Activated CD4-positive, alpha-beta T cell treated with anti-CD3 and anti-CD28 coated beads, Interleukin-10, Interleukin-2, amounts not matched to agents 100 ng/mL and 50 ng/mL, durations not matched to agents 16 hours and 8 hours (primary cell): ENCODE measurements at regions not wholly inside any gene's neighbourhood (a gene's known extent, or its start where the extent isn't known, plus 50 kb on each side); places are given as distances from the start of the nearest gene placed in this dataset.

Experiments used
- DNase-seq: peaks from one replicate; pipeline ENCODE4 v3.0.0-alpha.2; 2020

DNA sequence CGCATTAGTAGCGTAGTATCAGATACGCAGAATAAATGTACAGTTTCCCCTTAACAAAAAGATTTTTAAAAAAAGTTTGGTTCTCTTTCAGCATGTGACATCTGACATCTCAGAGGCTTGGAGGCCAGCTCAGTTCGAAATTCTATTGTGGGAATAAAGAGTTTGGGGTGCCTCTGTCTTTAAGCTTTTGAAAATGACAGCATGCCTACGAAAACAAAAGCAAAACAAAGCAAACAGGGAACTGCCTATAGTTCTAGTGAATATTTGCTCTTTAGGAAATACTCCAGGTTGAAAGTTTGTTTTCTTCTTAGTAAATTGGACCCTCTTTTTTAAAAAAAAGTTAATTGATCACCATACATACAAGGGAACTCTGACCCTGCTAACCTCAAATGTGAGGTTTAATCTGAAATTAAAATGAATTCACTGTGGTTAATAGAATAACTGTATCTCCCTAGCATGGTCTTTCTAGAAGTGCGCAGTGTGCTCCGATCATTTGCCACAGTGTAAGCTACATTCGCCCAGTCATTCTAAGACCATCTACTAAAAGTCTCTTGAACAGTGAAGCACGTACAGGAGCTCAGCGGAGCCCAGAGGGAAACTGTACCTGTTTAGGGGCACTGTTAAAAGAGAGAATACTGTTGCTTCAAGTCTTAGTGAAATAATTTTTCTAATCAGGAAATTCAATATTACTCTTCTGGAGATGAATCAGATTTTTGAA, 347.0 kb upstream of the CDH2 start:
- no peak for DNase-seq

DNA sequence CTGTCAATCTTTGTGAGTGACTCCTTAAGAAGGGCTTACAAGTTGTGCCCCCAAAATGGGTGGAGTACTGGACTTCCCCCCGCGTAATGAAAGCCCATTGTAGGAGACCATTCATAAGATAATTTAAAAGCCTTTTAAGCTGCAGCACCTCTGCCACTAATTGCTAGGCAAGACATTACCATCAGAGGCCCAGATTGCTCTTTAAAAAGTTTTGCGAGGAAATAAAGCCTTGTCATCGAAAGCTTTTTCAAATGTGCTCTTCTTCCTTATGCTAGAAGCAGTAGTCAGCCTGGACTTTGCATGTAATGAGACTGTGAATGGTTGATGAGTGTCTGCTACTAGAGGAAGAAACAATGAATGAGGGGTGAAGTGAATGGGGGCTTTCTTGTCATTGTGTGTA, 345.3 kb upstream of the CDH2 start:
- no peak for DNase-seq

DNA sequence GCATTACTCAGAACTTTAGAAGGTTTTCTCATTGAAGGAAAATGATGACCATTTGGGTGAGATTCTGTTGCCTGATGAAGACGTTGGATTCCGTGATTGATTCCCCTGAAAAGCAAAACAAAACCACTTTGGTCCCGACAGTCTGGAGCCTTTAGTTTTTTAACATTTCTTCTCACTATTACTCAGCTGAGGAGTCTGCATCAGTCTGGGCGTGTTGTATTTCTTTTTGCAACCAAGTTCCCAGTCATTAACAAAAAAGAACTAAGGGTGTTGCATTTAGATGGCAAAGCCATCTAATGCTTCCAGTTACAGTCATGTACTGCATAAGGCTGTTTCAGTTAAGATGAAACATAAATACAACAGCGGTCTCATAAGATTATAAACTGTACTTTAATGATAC, 343.1 kb upstream of the CDH2 start:
- DNase-seq = no peak

DNA sequence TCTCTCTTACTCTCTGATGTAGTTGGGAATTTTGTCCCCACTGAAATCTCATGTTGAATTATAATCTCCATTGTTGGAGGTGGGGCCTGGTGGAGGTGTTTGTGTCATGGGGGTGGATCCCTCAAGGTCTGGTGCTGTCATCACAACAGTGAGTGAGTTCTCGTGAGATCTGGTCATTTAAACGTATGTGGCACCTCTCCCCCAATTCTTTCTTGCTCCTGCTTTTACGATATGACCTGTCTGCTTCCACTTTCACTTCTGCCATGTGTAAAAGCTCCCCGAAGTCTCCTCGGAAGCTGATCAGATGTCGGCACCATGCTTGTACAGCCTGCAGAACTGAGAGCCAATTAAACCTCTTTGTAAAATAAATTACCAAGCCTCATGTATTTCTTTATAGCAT, 337.8 kb upstream of the CDH2 start:
- DNase-seq = no peak

DNA sequence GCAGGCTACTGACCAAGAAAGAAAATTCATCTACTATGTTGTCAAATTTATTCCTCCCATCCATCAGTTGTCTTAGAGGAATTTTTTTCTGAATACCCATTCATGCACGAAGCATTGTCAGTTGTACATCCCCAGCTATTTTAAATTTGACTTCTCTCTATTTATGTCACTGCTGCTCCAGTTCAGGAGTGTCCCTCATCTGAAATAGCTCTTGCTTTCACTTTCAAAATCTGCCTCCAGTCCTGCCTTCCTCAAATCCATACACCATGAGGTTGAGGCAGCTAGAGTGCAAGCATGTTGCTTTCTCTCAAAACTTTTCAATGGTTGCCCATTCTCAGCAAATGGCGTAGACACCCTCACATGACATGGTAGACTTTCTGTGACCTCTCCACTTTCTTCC, 335.4 kb upstream of the CDH2 start:
- DNase-seq = no peak

DNA sequence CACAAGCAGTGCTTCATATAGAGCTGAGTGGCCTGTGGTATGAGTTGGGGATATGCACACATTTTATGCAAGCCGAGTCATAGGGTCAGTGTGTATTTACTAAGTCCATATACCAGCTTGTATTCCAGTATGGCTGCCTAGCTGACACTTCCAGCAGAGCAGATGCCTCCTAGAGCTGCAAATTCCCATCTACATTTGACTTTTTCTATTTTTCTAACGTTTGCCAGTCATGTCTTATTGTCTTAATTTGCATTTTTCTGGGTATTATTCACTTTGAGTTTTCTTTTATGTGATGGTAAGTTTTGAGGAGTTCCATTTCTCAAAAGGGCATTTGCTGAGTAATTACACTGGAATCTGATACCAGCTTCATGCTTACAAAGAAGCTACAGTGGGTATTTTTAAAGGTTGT, 334.5 kb upstream of the CDH2 start:
- no peak for DNase-seq

DNA sequence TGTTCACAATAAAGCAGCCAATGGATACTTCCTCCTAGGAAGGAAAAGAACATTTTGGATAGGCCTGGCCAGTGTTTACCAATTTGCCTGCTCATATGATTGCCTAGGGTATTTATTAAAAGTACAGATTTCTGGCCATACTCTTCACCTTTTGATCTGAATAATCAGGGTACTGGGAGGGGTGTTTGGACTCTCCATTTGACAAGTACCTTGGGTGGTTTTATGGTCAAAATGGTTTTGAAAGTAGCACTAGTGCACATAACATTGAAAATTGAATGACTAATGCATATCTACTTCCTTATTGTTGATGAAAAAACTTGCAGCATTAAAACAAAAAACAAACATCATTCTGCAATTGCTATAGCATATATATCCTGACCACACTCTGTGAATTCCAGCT, 333.3 kb upstream of the CDH2 start:
- no peak for DNase-seq

DNA sequence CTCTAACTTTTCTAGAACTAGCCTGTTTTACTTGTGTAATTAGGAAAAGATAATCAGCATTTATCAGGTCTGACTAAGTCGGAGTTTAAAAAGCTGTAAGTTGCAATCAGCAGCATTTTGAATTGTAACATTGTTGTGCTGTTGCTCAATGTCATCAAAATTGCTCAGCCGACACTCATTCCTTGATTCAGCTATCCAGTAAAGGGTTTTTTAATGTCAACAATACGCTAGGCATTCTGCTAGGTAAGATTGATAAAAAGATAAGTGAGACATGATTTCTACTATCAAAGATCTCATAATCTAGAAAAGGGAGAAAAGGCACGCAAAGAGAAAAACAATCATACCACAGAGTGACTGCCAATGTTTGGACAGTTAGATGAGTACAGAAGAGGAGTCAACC, 327.1 kb upstream of the CDH2 start:
- DNase-seq = no peak

DNA sequence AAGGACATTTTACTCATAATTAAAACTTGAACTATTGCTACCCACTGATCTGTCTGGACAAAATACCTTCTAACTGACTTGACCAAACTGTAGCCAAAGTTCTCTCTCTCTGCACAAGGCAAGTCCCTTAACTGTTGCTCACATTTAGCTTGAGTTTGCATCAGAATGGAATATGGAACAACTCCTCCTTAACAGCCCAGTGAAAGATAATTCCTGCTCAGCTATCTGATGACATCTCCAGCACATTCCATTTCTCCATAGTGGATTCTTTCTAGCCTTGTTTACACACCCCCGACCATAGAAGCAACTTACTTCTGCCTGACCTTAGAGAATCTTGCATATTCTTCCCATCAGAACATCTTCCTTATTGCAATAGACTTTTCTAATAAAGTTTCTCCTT, 317.2 kb upstream of the CDH2 start:
- DNase-seq = no peak

DNA sequence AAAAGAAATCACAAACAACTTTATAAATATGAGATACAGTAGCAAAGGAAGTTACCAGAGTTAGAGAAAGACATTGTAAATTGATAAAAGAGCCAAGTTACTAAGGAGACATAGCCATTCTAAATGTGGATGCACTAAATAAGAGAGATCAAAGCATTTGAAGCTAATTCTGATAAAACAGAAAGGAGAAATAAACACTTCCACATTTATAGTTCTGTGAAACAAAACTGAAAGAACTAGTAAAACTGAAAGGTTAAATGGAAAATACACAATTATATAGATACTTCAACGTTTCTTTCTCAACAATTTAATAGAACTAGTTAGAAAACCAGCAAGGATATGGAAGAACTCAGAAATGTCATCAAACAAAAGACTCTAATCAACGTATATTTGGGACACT, 309.0 kb upstream of the CDH2 start:
- no peak for DNase-seq

DNA sequence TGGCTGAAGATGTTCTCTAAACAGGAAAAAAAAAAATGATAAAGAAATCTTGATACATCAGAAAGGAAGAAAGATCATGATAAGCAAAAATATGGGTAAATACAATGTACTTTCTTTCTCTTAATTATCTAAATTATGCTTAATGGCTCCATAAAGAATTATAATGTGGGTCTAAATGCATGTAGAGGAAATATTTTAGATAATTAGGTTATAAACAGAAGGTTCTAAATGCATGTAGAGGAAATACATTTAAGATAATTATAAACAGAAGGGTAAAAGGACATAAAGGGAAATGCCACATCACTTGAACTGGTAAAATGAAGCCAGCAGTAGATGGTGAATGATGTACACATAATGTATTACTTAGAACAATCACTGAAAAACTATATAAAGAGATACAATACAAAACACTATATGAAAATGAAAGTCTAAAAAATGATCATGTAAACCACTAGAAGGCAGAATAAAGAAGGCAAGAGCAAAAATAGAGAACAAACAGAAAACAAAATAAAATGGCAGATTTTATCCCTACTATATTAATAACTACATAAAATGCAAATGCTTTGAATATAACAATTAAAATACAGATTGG, 308.4 kb upstream of the CDH2 start:
- no peak for DNase-seq

DNA sequence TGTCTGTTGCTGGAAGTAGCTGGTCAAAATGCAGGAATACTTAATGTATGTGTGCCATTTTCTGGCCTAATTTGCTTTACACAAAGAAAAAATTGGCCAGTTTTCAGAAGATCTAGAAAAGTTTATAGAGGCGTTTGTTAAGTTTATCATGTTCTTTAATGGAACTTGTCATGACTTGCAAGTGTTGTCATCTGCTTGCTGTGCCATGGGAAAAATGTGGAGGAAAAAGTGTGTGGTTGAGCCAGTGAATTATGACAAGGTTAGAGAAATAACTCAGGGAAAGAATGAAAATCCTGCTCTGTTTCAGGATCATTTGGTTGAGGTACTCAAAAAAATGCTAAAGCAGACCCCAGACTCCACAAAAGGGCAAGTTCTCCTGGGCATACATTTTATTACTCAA, 301.6 kb upstream of the CDH2 start:
- DNase-seq = no peak

DNA sequence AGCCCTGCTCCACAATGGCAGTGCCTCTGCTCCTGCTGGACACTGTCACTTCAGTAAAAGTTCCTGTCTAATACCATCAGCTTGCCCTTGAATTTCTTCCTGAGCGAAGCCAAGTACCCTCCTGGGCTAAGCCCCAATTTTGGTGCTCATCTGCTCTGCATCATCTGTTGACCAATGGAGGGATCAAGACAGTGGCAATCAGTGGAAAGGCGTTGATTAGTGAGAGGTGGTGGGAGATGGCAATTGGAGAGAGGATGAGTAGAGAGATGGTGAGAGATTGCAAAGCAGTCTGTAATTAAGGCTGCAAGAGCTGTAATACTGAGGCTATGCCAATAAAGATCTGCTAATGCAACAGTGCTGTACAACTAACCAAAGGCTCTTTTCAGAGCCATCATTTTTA, 299.4 kb upstream of the CDH2 start:
- no peak for DNase-seq

DNA sequence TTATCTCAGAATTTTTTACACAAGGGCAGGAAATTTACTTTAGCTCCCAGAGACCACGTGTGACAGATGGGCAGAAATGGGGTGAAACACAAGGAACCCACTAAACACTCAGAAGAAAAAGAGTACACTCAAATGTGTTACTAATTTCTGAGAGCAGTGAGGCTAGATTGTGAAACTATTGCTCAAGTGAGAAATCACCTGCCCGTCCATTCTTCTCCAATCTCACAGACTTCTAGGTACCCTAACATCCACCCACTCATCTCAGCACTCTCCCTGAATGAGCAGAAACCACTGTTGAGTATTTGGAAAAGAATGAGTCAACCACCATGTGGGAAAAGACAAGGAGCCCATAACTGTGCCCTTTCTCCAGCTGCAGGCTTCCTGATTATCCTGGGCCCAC, 293.0 kb upstream of the CDH2 start:
- no peak for DNase-seq

DNA sequence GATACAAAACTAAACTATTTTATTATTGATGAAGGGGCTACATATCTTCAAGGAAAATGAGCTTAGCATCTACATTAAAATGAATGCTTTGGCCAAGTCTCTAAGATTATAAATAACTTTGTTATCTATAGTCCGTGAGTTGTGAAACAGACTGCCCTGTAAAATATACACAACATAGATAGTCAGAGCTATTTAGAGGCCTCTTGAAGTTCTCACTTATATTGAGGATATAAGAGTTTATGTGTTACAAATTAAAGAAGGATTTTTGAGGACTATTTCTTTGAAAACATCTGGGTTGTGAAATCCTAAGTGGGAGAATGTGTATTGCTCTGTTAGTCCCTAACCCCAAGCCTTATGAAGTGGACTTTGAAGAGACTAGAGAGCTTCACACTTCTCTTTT, 292.0 kb upstream of the CDH2 start:
- DNase-seq = no peak

DNA sequence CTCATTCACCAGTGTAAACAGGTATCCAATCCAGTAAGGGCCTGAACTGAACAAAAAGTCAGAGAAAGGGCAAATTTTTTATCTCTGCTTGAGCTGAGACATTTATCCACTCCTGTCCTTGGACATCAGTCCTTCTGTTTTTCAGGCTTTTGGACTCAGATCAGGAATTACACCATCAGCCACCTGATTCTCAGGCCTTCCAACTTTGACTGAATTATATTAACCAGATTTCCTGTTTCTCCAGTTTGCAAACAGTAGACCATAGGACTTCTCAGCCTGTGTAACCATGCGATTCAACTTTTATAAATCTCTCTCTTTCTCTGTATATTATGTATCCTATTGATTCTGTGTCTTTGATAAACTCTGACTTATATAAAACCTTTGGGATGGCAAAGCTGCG, 289.3 kb upstream of the CDH2 start:
- no peak for DNase-seq

DNA sequence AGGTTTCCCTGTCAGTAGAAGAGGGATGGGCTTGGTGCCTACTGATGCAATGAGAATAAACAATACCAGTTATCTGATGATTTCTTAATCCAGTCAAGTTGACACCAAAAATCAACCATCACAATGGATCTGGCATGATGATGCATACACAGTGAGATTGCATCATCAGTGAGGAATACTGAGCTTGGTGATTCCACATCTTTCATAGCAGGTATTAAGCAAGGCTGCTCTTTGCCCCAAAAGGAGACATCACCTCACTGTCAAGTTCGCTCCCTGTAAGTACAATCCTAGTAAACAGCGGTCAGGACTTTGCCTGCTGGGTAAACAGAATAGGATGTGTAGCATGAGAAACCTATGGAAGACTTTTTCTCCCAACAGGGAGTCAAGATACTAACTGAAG, 282.7 kb upstream of the CDH2 start:
- no peak for DNase-seq

DNA sequence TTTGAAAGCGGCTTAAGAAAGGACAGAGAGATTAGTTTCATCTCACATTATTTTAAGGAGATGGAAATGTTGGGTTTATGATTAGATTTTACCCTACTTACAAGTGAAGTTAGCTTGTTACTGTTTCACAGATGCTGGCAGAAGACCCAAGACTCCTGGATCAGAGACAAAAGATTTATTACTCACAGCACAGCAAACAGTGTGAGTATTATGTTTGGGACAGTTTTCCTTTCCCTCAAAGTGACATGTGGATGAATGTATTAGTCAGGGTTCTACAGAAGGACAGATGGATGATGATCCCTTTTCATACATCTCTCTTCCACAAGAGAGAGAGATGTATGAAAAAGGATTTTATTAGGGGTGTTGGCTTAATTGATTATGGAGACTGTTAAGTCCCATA, 281.8 kb upstream of the CDH2 start:
- no peak for DNase-seq

DNA sequence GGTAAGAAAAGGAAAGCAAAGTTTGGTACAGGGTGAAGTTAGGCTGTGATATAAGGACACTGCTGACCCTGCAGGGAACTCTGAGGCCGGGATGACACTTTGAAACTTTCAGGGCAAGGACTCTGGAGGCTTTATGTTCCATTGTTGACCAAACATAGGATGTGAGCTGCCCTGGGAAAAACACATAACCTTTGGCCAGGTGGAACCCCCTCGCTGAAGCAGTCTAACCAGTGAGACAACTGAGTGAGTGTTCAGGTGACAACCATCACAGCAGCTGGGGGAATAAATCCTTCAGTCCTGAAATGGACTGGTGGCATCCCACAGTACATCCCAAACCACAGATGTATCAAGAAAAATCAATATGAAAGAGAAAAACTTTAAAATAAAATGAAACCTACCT, 280.9 kb upstream of the CDH2 start:
- DNase-seq = no peak

DNA sequence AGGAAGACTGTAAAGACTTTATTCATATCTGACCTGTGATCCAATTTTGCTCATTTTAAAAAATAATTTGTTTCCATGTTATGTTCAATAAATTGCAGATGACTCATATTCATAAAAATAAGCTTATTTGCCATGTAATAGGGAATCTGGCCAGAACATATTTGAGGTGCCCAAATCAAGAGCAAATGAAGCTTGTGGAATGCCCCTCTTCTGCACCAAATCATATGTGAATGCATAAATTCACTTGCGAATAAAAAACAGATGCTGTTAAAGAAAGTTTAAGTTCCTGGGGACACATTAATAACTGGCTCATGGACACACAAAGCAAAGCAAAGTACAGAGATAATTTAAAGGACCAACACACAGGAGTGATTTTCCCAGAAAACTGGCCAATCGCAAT, 279.0 kb upstream of the CDH2 start:
- DNase-seq = no peak

DNA sequence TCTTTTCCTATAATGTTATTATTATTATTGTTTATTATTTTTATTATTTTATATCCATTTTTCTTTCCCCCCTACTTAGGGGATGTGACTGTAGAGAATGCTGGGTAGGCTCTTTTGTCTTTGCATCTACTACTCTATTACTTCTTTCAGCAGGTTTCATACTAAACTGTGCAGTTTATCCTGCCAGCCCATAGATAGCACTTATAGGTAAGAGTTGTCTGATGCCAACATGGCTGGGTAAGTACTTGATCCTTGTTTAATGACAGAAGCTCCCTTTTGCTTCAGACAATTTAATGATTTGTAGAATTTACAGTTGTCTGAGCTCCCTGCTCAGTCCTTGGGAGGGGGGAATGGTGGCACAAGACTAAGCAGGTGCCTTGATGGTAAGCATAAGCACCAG, 262.9 kb upstream of the CDH2 start:
- no peak for DNase-seq

DNA sequence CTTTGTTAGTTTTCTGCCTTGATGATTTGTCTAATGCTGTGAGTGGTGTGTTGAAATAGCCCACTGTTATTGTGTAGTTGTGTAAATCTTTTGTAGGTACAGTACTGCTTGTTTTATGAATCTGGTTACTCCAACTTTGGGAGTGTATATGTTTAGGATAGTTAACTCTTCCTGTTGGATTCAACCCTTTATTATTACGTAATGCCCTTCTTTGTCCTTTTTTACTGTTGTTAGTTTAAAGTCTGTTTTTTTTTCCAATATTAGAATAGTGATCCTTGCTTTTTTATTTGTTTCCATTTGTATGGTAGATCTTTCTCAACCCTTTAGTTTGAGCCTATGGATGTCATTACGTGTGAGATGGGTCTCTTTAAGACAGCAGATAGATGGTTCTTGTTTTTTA, 261.5 kb upstream of the CDH2 start:
- no peak for DNase-seq

DNA sequence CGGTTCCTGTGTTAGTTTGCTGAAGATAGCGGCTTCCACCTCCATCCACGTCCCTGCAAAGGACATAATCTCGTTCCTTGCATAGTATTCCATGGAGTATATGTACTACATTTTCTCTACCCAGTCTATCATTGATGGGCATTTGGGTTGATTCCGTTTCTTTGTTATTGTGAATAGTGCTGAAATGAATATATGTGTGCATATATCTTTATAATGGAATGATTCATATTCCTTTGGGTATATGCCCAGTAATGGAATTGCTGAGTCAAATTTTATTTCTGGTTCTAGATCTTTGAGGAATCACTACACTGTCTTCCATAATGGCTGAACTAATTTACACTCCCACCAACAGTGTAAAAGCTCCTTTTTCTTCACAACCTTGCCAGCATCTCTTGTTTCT, 255.4 kb upstream of the CDH2 start:
- no peak for DNase-seq

DNA sequence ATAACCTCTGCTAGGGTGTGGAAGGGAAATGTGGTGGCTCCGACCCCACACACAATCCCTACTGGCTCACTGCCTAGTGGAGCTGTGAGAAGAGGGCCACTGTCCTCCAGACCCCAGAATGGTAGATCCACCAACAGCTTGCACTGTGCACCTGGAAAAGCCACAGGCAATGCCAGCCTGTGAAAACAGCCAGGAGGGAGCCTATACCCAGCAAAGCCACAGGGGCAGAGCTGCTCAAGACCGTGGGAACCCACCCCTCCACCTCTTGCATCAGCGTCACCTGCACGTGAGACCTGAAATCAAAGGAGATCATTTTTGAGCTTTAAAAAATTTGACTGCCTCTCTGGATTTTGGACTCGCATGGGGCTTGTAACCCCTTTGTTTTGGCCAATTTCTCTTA, 249.0 kb upstream of the CDH2 start:
- no peak for DNase-seq

DNA sequence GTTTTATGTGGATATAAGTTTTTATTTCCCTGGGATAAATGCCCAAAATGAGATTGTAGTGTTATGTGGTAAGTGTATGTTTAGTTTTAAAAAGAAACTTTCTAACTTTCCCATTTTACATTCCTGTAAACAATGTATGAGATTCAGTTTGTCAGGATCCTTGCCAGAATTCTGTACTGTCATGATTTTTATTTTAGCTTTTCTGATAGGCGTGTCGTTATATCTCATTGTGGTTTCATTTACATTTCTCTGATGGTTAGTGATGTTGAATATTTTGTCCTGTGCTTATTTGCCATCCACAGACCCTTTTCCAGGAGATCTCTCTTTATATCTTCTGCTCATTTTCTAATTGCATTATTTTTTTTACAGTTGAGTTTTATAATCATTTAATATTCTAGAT, 245.6 kb upstream of the CDH2 start:
- DNase-seq = no peak
